NB4 (cell line): ENCODE measurements at regions not wholly inside any gene's neighbourhood (a gene's known extent, or its start where the extent isn't known, plus 50 kb on each side); places are given as distances from the start of the nearest gene placed in this dataset.

Experiments
- MYC ChIP-seq: IDR thresholded peaks from 2 replicates; pipeline ENCODE4 v1.6.1; 2011; ENCODE audit warnings: low read depth, low read length
- POLR2A ChIP-seq: IDR thresholded peaks from 2 replicates; pipeline ENCODE4 v1.6.1; 2011; ENCODE audit warnings: mild to moderate bottlenecking; ENCODE audit not compliant: insufficient read length; ENCODE audit errors: extremely low read depth
- TF ChIP-seq, protein P1 (sequence below): IDR thresholded peaks from one replicate; pipeline ENCODE4 v1.5.1; 2012; ENCODE audit warnings: low read depth, low read length
- TF ChIP-seq, protein P2 (sequence below): IDR thresholded peaks from 2 replicates; pipeline ENCODE4 v1.6.1; 2011; ENCODE audit warnings: low read depth, low read length

DNA sequence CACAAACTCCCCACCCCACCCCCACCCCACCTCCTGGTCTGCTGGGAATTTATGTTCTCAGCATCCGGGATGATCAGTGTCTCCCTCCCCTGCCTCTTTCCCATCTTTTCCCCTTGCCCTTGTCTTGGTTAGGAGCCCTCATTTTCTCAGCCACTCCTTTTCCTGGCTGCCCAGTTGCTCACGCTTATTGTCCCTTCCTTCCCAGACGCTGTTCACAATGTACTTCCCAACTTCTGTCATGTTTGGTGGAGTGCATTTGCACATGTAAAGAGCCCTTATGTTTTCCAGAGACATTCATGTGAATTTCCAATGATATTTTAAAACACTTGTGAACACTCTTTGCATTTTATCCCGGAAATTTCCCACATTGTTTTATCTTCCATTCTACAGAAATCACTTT, 192.1 kb downstream of the RHOU start:
- TF ChIP-seq, protein P1, sequence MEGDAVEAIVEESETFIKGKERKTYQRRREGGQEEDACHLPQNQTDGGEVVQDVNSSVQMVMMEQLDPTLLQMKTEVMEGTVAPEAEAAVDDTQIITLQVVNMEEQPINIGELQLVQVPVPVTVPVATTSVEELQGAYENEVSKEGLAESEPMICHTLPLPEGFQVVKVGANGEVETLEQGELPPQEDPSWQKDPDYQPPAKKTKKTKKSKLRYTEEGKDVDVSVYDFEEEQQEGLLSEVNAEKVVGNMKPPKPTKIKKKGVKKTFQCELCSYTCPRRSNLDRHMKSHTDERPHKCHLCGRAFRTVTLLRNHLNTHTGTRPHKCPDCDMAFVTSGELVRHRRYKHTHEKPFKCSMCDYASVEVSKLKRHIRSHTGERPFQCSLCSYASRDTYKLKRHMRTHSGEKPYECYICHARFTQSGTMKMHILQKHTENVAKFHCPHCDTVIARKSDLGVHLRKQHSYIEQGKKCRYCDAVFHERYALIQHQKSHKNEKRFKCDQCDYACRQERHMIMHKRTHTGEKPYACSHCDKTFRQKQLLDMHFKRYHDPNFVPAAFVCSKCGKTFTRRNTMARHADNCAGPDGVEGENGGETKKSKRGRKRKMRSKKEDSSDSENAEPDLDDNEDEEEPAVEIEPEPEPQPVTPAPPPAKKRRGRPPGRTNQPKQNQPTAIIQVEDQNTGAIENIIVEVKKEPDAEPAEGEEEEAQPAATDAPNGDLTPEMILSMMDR = no peak
- no peak for TF ChIP-seq POLR2A
- TF ChIP-seq, protein P2, sequence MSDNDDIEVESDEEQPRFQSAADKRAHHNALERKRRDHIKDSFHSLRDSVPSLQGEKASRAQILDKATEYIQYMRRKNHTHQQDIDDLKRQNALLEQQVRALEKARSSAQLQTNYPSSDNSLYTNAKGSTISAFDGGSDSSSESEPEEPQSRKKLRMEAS = no peak
- TF ChIP-seq MYC = no peak
